ENCODE measurements at regions not wholly inside any gene's neighbourhood (a gene's known extent, or its start where the extent isn't known, plus 50 kb on each side); places are given as distances from the start of the nearest gene placed in this dataset.
A peak's percentile ranks its signal among the peaks of the same experiment; 100 is the strongest.

GRCh38 chr2:194096402-194096801, 1560.6 kb upstream of the SLC39A10 start:
- no peaks in the 10 kb centered on the region for H3K27me3 ChIP-seq (ENCODE audit: control insufficient read depth, insufficient read depth)
- H3K4me3 ChIP-seq (ENCODE audit: low read length) = no peak overlapping the region
- H3K4me1 ChIP-seq (ENCODE audit: control insufficient read depth, insufficient read depth, low read length) = no peaks in the 10 kb centered on the region
- no peaks in the 10 kb centered on the region for H3K9me3 ChIP-seq (ENCODE audit: control insufficient read depth, low read length)
- intact Hi-C loops (cut with DNase I) = no loop called here
- DNase-seq = no peak
- ATAC-seq = no peak
- 13% methylated on average over 3 of the region's 3 CpGs for WGBS
- H3K27ac ChIP-seq (ENCODE audit: low read length) = no peak overlapping the region

GRCh38 chr2:194095359-194095758, 1561.7 kb upstream of the SLC39A10 start:
- DNase-seq (no peak), ATAC-seq (no peak)
- Histone ChIP-seq H3K9me3 (ENCODE audit: control insufficient read depth, low read length) (no peaks in the 10 kb centered on the region), H3K4me3 (ENCODE audit: low read length) (no peak overlapping the region), H3K27ac (ENCODE audit: low read length) (no peak overlapping the region), H3K27me3 (ENCODE audit: control insufficient read depth, insufficient read depth) (no peaks in the 10 kb centered on the region), H3K4me1 (ENCODE audit: control insufficient read depth, insufficient read depth, low read length) (no peaks in the 10 kb centered on the region)
- WGBS = 69% methylated on average over 1 of the region's 1 CpG
- intact Hi-C loops (cut with DNase I) = no loop called here

- intact Hi-C loops (cut with DNase I) = no loop called here
- H3K27ac ChIP-seq (ENCODE audit: low read length) = no peak overlapping the region
- no peaks in the 10 kb centered on the region for H3K4me1 ChIP-seq (ENCODE audit: control insufficient read depth, insufficient read depth, low read length)
- DNase-seq = peak in 1 of 3 donors; percentile 37
- peak in 1 of 2 donors; percentile 18 for ATAC-seq
- no peaks in the 10 kb centered on the region for H3K9me3 ChIP-seq (ENCODE audit: control insufficient read depth, low read length)
- H3K27me3 ChIP-seq (ENCODE audit: control insufficient read depth, insufficient read depth) = no peaks in the 10 kb centered on the region
- 91% methylated on average over 32 of the region's 32 CpGs for WGBS
- no peak overlapping the region for H3K4me3 ChIP-seq (ENCODE audit: low read length)
These were observed 1566.6 kb upstream of the SLC39A10 start for GRCh38 chr2:194090251-194090905.

GRCh38 chr2:194087089-194087958, 1569.7 kb upstream of the SLC39A10 start:
- H3K4me3 ChIP-seq (ENCODE audit: low read length) = no peak overlapping the region
- DNase-seq (no peak), ATAC-seq (no peak)
- intact Hi-C loops (cut with DNase I) = no loop called here
- no peaks in the 10 kb centered on the region for H3K9me3 ChIP-seq (ENCODE audit: control insufficient read depth, low read length)
- no peak overlapping the region for H3K27ac ChIP-seq (ENCODE audit: low read length)
- no peaks in the 10 kb centered on the region for H3K27me3 ChIP-seq (ENCODE audit: control insufficient read depth, insufficient read depth)
- 29% methylated on average over 2 of the region's 2 CpGs for WGBS
- H3K4me1 ChIP-seq (ENCODE audit: control insufficient read depth, insufficient read depth, low read length) = no peaks in the 10 kb centered on the region

- H3K9me3 ChIP-seq (ENCODE audit: control insufficient read depth, low read length) = no peaks in the 10 kb centered on the region
- 14% methylated on average over 1 of the region's 1 CpG for WGBS
- DNase-seq = no peak
- no peak overlapping the region for H3K4me3 ChIP-seq (ENCODE audit: low read length)
- no peak for ATAC-seq
- H3K27me3 ChIP-seq (ENCODE audit: control insufficient read depth, insufficient read depth) = no peaks in the 10 kb centered on the region
- no peak overlapping the region for H3K27ac ChIP-seq (ENCODE audit: low read length)
- no peaks in the 10 kb centered on the region for H3K4me1 ChIP-seq (ENCODE audit: control insufficient read depth, insufficient read depth, low read length)
- intact Hi-C loops (cut with DNase I) = no loop called here
These were observed 1570.9 kb upstream of the SLC39A10 start for GRCh38 chr2:194086129-194086528.

GRCh38 chr2:194079989-194080388, 1577.0 kb upstream of the SLC39A10 start:
- no peak overlapping the region for H3K27ac ChIP-seq (ENCODE audit: low read length)
- H3K4me3 ChIP-seq (ENCODE audit: low read length) = no peak overlapping the region
- intact Hi-C loops (cut with DNase I) = no loop called here
- ATAC-seq (no peak), DNase-seq (no peak)
- no peaks in the 10 kb centered on the region for H3K27me3 ChIP-seq (ENCODE audit: control insufficient read depth, insufficient read depth)
- WGBS = 63% methylated on average over 3 of the region's 3 CpGs
- no peaks in the 10 kb centered on the region for H3K9me3 ChIP-seq (ENCODE audit: control insufficient read depth, low read length)
- H3K4me1 ChIP-seq (ENCODE audit: control insufficient read depth, insufficient read depth, low read length) = no peaks in the 10 kb centered on the region

GRCh38 chr2:194077366-194077765, 1579.7 kb upstream of the SLC39A10 start:
- H3K4me3 ChIP-seq (ENCODE audit: low read length) = no peak overlapping the region
- no peaks in the 10 kb centered on the region for H3K9me3 ChIP-seq (ENCODE audit: control insufficient read depth, low read length)
- H3K4me1 ChIP-seq (ENCODE audit: control insufficient read depth, insufficient read depth, low read length) = no peaks in the 10 kb centered on the region
- no peaks in the 10 kb centered on the region for H3K27me3 ChIP-seq (ENCODE audit: control insufficient read depth, insufficient read depth)
- intact Hi-C loops (cut with DNase I) = no loop called here
- ATAC-seq (no peak), DNase-seq (no peak)
- no peak overlapping the region for H3K27ac ChIP-seq (ENCODE audit: low read length)

- intact Hi-C loops (cut with DNase I) = no loop called here
- Histone ChIP-seq H3K4me1 (ENCODE audit: control insufficient read depth, insufficient read depth, low read length) (no peaks in the 10 kb centered on the region), H3K4me3 (ENCODE audit: low read length) (no peak overlapping the region), H3K27me3 (ENCODE audit: control insufficient read depth, insufficient read depth) (no peaks in the 10 kb centered on the region), H3K27ac (ENCODE audit: low read length) (no peak overlapping the region), H3K9me3 (ENCODE audit: control insufficient read depth, low read length) (no peaks in the 10 kb centered on the region)
- WGBS = 44% methylated on average over 3 of the region's 3 CpGs
- ATAC-seq (no peak), DNase-seq (no peak)
These were observed 1594.6 kb upstream of the SLC39A10 start for GRCh38 chr2:194062401-194062800.

- ATAC-seq (no peak), DNase-seq (no peak)
- intact Hi-C loops (cut with DNase I) = no loop called here
- Histone ChIP-seq H3K9me3 (ENCODE audit: control insufficient read depth, low read length) (no peaks in the 10 kb centered on the region), H3K4me1 (ENCODE audit: control insufficient read depth, insufficient read depth, low read length) (no peaks in the 10 kb centered on the region), H3K4me3 (ENCODE audit: low read length) (no peak overlapping the region), H3K27me3 (ENCODE audit: control insufficient read depth, insufficient read depth) (no peaks in the 10 kb centered on the region), H3K27ac (ENCODE audit: low read length) (no peak overlapping the region)
- WGBS = 56% methylated on average over 3 of the region's 3 CpGs
These were observed 1596.8 kb upstream of the SLC39A10 start for GRCh38 chr2:194060269-194060668.

GRCh38 chr2:194054313-194054712, 1602.7 kb upstream of the SLC39A10 start:
- Histone ChIP-seq H3K27me3 (ENCODE audit: control insufficient read depth, insufficient read depth) (no peaks in the 10 kb centered on the region), H3K27ac (ENCODE audit: low read length) (no peak overlapping the region), H3K9me3 (ENCODE audit: control insufficient read depth, low read length) (no peaks in the 10 kb centered on the region), H3K4me3 (ENCODE audit: low read length) (no peak overlapping the region), H3K4me1 (ENCODE audit: control insufficient read depth, insufficient read depth, low read length) (no peaks in the 10 kb centered on the region)
- intact Hi-C loops (cut with DNase I) = no loop called here
- DNase-seq (no peak), ATAC-seq (no peak)

GRCh38 chr2:194044321-194044720, 1612.7 kb upstream of the SLC39A10 start:
- Histone ChIP-seq H3K4me3 (ENCODE audit: low read length) (no peak overlapping the region), H3K9me3 (ENCODE audit: control insufficient read depth, low read length) (no peaks in the 10 kb centered on the region), H3K27me3 (ENCODE audit: control insufficient read depth, insufficient read depth) (no peaks in the 10 kb centered on the region), H3K4me1 (ENCODE audit: control insufficient read depth, insufficient read depth, low read length) (no peaks in the 10 kb centered on the region), H3K27ac (ENCODE audit: low read length) (no peak overlapping the region)
- WGBS = 87% methylated on average over 1 of the region's 1 CpG
- no peak for ATAC-seq
- no peak for DNase-seq
- intact Hi-C loops (cut with DNase I) = no loop called here
